PC-3 (cell line): ENCODE measurements at regions not wholly inside any gene's neighbourhood (a gene's known extent, or its start where the extent isn't known, plus 50 kb on each side); places are given as distances from the start of the nearest gene placed in this dataset.

Source experiments
- ATAC-seq: fragments of 200-7000 bp; cut with Tn5 transposase; 2 replicates; pipeline ENCODE4 v1.9.1; 2020; ENCODE audit warnings: mild to moderate bottlenecking, moderate library complexity
- BruUV-seq: library from RNA; stranded (reverse); fragments of 400-500 nt; replicated peaks from 2 replicates; lab custom pipeline; 2021; lab: Mats Ljungman, UMichigan
- CTCF ChIA-PET: fragments of 300-600 bp; sonication (Branson Sonifier 250); formaldehyde crosslinking; loops from one replicate; lab custom pipeline; 2022; ENCODE audit warnings: antibody characterized with exemption; lab: Charles Lee
- POLR2A ChIA-PET: fragments of 300-600 bp; sonication (Branson Sonifier 250); formaldehyde crosslinking; loops from one replicate; lab custom pipeline; 2022; ENCODE audit warnings: antibody characterized with exemption; ENCODE audit not compliant: unreplicated experiment; lab: Charles Lee
- DNase-seq: peaks from one replicate; pipeline ENCODE4 v3.0.0-alpha.2; 2015
- H2AFZ ChIP-seq: fragments of 300-600 bp; sonication (generic); 2 replicates; pipeline ENCODE4 v1.6.0; 2016; ENCODE audit warnings: antibody characterized with exemption, low read length
- H3F3A ChIP-seq: fragments of 300-600 bp; sonication (generic); one replicate; pipeline ENCODE4 v1.6.0; 2017; ENCODE audit warnings: antibody characterized with exemption, low read length, control low read depth, mild to moderate bottlenecking; ENCODE audit not compliant: unreplicated experiment
- H3K27ac ChIP-seq: fragments of 300-600 bp; sonication (generic); 2 replicates; pipeline ENCODE4 v1.5.1; 2016; ENCODE audit warnings: mild to moderate bottlenecking, low read length
- H3K27me3 ChIP-seq: fragments of 300-600 bp; sonication (generic); 2 replicates; pipeline ENCODE4 v1.6.1; 2016; ENCODE audit warnings: low read length, mixed read lengths
- H3K36me3 ChIP-seq: fragments of 300-600 bp; sonication (generic); 2 replicates; pipeline ENCODE4 v1.6.1; 2016; ENCODE audit warnings: low read depth, mixed run types, low read length, mixed read lengths
- H3K4me1 ChIP-seq: fragments of 300-600 bp; sonication (generic); 2 replicates; pipeline ENCODE4 v1.5.1; 2016; ENCODE audit warnings: low read length; ENCODE audit not compliant: insufficient read depth
- H3K4me2 ChIP-seq: fragments of 300-600 bp; sonication (generic); 2 replicates; pipeline ENCODE4 v1.6.0; 2016; ENCODE audit warnings: low read length
- H3K4me3 ChIP-seq: fragments of 300-600 bp; sonication (generic); 2 replicates; pipeline ENCODE4 v1.5.1; 2016; ENCODE audit warnings: mild to moderate bottlenecking, low read length, mixed read lengths
- H3K79me2 ChIP-seq: fragments of 300-600 bp; sonication (generic); 2 replicates; pipeline ENCODE4 v1.6.1; 2017; ENCODE audit warnings: low read length, mixed read lengths
- H3K9ac ChIP-seq: fragments of 300-600 bp; sonication (generic); 2 replicates; pipeline ENCODE4 v1.6.0; 2016; ENCODE audit warnings: mild to moderate bottlenecking, low read length
- H3K9me2 ChIP-seq: fragments of 300-600 bp; sonication (generic); replicated peaks from 2 replicates; pipeline ENCODE4 v1.6.1; 2016; ENCODE audit warnings: mixed run types, low read length, mixed read lengths
- H3K9me3 ChIP-seq: fragments of 300-600 bp; sonication (generic); 2 replicates; pipeline ENCODE4 v1.6.1; 2016; ENCODE audit warnings: low read length, mixed read lengths
- H4K20me1 ChIP-seq: fragments of 300-600 bp; sonication (generic); 2 replicates; pipeline ENCODE4 v1.6.1; 2016; ENCODE audit warnings: low read length, mixed read lengths
- EZH2 ChIP-seq: fragments of 300-600 bp; sonication (generic); IDR thresholded peaks from one replicate; pipeline ENCODE4 v1.6.1; 2017; ENCODE audit warnings: antibody characterized with exemption, mild to moderate bottlenecking, low read length; ENCODE audit not compliant: unreplicated experiment
- EZH2phosphoT487 ChIP-seq: fragments of 300-600 bp; sonication (generic); IDR thresholded peaks from 2 replicates; pipeline ENCODE4 v1.6.1; 2018; ENCODE audit warnings: mild to moderate bottlenecking, antibody characterized with exemption, low read length, borderline replicate concordance
- intact Hi-C: fragments of 100-400 bp; cut with micrococcal nuclease; formaldehyde crosslinking; loops from 2 replicates; pipeline ENCODE4 v1.9.0; 2023
- TF ChIP-seq, protein P1 (sequence below): fragments of 300-600 bp; sonication (generic); conservative IDR thresholded peaks from 2 replicates; pipeline ENCODE4 v1.5.1; 2017; ENCODE audit warnings: antibody characterized with exemption, low read depth, mild to moderate bottlenecking, low read length

- intact Hi-C loops, result no loop called here
Observed at GRCh38 chr5:123835421-123835820, 323.4 kb downstream of the CSNK1G3 start.

GRCh38 chr5:123830575-123830974 is 318.6 kb downstream of the CSNK1G3 start:
- no peaks in the 10 kb centered on the region for H3K79me2 ChIP-seq
- ChIA-PET POLR2A (no interaction called here), CTCF (no interaction called here)
- H4K20me1 ChIP-seq, result no peaks in the 10 kb centered on the region
- H2AFZ ChIP-seq, result no peak overlapping the region
- no peak overlapping the region for H3K9ac ChIP-seq
- no peaks in the 10 kb centered on the region for H3K4me1 ChIP-seq
- no peaks in the 10 kb centered on the region for H3K36me3 ChIP-seq
- no TSS peak for BruUV-seq
- H3F3A ChIP-seq, result no peaks in the 10 kb centered on the region
- ATAC-seq (no peak), DNase-seq (no peak)
- no peaks in the 10 kb centered on the region for H3K9me3 ChIP-seq
- no peak overlapping the region for H3K27ac ChIP-seq
- H3K27me3 ChIP-seq, result no peaks in the 10 kb centered on the region
- intact Hi-C loops, result no loop called here
- no peaks in the 10 kb centered on the region for H3K9me2 ChIP-seq
- TF ChIP-seq EZH2 (no peak), EZH2phosphoT487 (no peak)
- TF ChIP-seq, protein P1, sequence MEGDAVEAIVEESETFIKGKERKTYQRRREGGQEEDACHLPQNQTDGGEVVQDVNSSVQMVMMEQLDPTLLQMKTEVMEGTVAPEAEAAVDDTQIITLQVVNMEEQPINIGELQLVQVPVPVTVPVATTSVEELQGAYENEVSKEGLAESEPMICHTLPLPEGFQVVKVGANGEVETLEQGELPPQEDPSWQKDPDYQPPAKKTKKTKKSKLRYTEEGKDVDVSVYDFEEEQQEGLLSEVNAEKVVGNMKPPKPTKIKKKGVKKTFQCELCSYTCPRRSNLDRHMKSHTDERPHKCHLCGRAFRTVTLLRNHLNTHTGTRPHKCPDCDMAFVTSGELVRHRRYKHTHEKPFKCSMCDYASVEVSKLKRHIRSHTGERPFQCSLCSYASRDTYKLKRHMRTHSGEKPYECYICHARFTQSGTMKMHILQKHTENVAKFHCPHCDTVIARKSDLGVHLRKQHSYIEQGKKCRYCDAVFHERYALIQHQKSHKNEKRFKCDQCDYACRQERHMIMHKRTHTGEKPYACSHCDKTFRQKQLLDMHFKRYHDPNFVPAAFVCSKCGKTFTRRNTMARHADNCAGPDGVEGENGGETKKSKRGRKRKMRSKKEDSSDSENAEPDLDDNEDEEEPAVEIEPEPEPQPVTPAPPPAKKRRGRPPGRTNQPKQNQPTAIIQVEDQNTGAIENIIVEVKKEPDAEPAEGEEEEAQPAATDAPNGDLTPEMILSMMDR, result no peak
- no peak overlapping the region for H3K4me3 ChIP-seq
- H3K4me2 ChIP-seq, result no peak overlapping the region

More at GRCh38 chr5:123835421-123835820, 323.4 kb downstream of the CSNK1G3 start:
- TF ChIP-seq EZH2phosphoT487 (no peak), EZH2 (no peak)
- TF ChIP-seq, protein P1, result no peak
- Histone ChIP-seq H4K20me1 (no peaks in the 10 kb centered on the region), H3F3A (no peaks in the 10 kb centered on the region), H3K4me2 (no peak overlapping the region), H3K79me2 (no peaks in the 10 kb centered on the region), H3K27ac (no peak overlapping the region), H3K36me3 (no peaks in the 10 kb centered on the region), H3K4me1 (no peaks in the 10 kb centered on the region), H2AFZ (no peak overlapping the region), H3K9me3 (no peaks in the 10 kb centered on the region), H3K9ac (no peak overlapping the region), H3K9me2 (no peaks in the 10 kb centered on the region), H3K4me3 (no peak overlapping the region), H3K27me3 (no peaks in the 10 kb centered on the region)
- no peak for DNase-seq
- ChIA-PET CTCF (no interaction called here), POLR2A (no interaction called here)
- no TSS peak for BruUV-seq
- ATAC-seq, result no peak

- Histone ChIP-seq H3K4me3 (no peak overlapping the region), H3K79me2 (no peaks in the 10 kb centered on the region), H3F3A (no peaks in the 10 kb centered on the region), H3K4me1 (no peaks in the 10 kb centered on the region), H3K9me2 (no peaks in the 10 kb centered on the region), H3K9ac (no peak overlapping the region), H3K27ac (no peak overlapping the region), H3K4me2 (no peak overlapping the region), H3K9me3 (no peaks in the 10 kb centered on the region), H3K27me3 (no peaks in the 10 kb centered on the region), H3K36me3 (no peaks in the 10 kb centered on the region), H4K20me1 (no peaks in the 10 kb centered on the region), H2AFZ (no peak overlapping the region)
- CTCF ChIA-PET, result no interaction called here
- no TSS peak for BruUV-seq
- ATAC-seq, result no peak
- TF ChIP-seq EZH2phosphoT487 (no peak), EZH2 (no peak)
- TF ChIP-seq, protein P1, result no peak
- intact Hi-C loops, result no loop called here
- no peak for DNase-seq
- POLR2A ChIA-PET, result no interaction called here
Observed at GRCh38 chr5:123827811-123828210, 315.8 kb downstream of the CSNK1G3 start.
